ENCODE measurements at regions not wholly inside any gene's neighbourhood (a gene's known extent, or its start where the extent isn't known, plus 50 kb on each side); places are given as distances from the start of the nearest gene placed in this dataset.

DNA sequence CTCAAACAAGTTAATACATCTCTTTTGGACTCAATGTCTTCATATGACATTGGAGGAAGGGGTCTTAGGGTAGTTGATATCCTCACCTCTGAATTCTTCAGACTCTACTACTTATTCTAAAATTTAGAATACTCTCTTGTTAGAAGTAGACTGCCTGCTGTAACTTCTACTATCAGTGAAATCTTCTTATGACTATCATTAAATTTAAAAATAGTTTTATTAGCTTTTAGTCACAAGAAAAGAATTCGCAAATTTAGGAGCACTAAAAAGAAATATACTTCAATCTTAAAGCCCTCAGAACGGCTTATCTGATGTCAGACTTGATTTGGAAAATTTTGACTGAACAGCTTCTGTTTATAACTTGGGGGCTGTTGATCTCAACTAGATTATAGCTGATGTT is 67.1 kb upstream of the TTC14 start:
- Histone ChIP-seq H3K27me3 (replicated peaks; ENCODE audit: insufficient read depth, low read depth, low read length, poor library complexity) (peaks cover 10% of the 10 kb centered on the region), H3K9me3 (ENCODE audit: low read depth, low read length, poor library complexity, severe bottlenecking) (no peaks in the 10 kb centered on the region), H3K27ac (ENCODE audit: low read depth, low read length, poor library complexity, severe bottlenecking) (no peak overlapping the region), H3K36me3 (ENCODE audit: insufficient read depth, low read length, poor library complexity, severe bottlenecking) (no peaks in the 10 kb centered on the region), H3K4me3 (ENCODE audit: low read depth, low read length, poor library complexity, severe bottlenecking) (no peak overlapping the region), H3K4me1 (ENCODE audit: insufficient read depth, low read length, poor library complexity, severe bottlenecking) (no peaks in the 10 kb centered on the region)
- CTCF ChIA-PET, result no interaction called here
- no TSS peak for BruUV-seq (replicated peaks)
- POLR2A ChIA-PET (ENCODE audit: low non-redundant PET), result no interaction called here
- DNase-seq (ENCODE audit: low spot score), result no peak
- intact Hi-C loops (cut with micrococcal nuclease; ENCODE audit: unreplicated experiment), result no loop called here
- TF ChIP-seq CTCF (conservative IDR thresholded peaks at IDR 0.05; ENCODE audit: low read depth, low read length) (no peak), EZH2 (IDR thresholded peaks at IDR 0.05; ENCODE audit: borderline replicate concordance, low read depth, low read length, poor library complexity, severe bottlenecking) (no peak)

- BruUV-seq (replicated peaks), result no TSS peak
- intact Hi-C loops (cut with micrococcal nuclease; ENCODE audit: unreplicated experiment), result no loop called here
- no peak for DNase-seq (ENCODE audit: low spot score)
- H3K9me3 ChIP-seq (ENCODE audit: low read depth, low read length, poor library complexity, severe bottlenecking), result no peaks in the 10 kb centered on the region
- POLR2A ChIA-PET (ENCODE audit: low non-redundant PET), result no interaction called here
- CTCF ChIA-PET, result no interaction called here
- no peak overlapping the region for H3K4me3 ChIP-seq (ENCODE audit: low read depth, low read length, poor library complexity, severe bottlenecking)
- no peak for TF ChIP-seq EZH2 (IDR thresholded peaks at IDR 0.05; ENCODE audit: borderline replicate concordance, low read depth, low read length, poor library complexity, severe bottlenecking)
- TF ChIP-seq CTCF (conservative IDR thresholded peaks at IDR 0.05; ENCODE audit: low read depth, low read length), result no peak
- H3K27ac ChIP-seq (ENCODE audit: low read depth, low read length, poor library complexity, severe bottlenecking), result no peak overlapping the region
- no peaks in the 10 kb centered on the region for H3K36me3 ChIP-seq (ENCODE audit: insufficient read depth, low read length, poor library complexity, severe bottlenecking)
- H3K4me1 ChIP-seq (ENCODE audit: insufficient read depth, low read length, poor library complexity, severe bottlenecking), result no peaks in the 10 kb centered on the region
- peaks cover 4% of the 10 kb centered on the region for H3K27me3 ChIP-seq (replicated peaks; ENCODE audit: insufficient read depth, low read depth, low read length, poor library complexity)
These were observed 63.5 kb upstream of the TTC14 start for GRCh38 chr3:180538493-180538892.

- ChIA-PET CTCF (no interaction called here), POLR2A (ENCODE audit: low non-redundant PET) (no interaction called here)
- no peak overlapping the region for H3K4me3 ChIP-seq (ENCODE audit: low read depth, low read length, poor library complexity, severe bottlenecking)
- H3K27ac ChIP-seq (ENCODE audit: low read depth, low read length, poor library complexity, severe bottlenecking), result no peak overlapping the region
- H3K4me1 ChIP-seq (ENCODE audit: insufficient read depth, low read length, poor library complexity, severe bottlenecking), result no peaks in the 10 kb centered on the region
- intact Hi-C loops (cut with micrococcal nuclease; ENCODE audit: unreplicated experiment), result no loop called here
- no TSS peak for BruUV-seq (replicated peaks)
- no peaks in the 10 kb centered on the region for H3K27me3 ChIP-seq (replicated peaks; ENCODE audit: insufficient read depth, low read depth, low read length, poor library complexity)
- no peaks in the 10 kb centered on the region for H3K36me3 ChIP-seq (ENCODE audit: insufficient read depth, low read length, poor library complexity, severe bottlenecking)
- no peaks in the 10 kb centered on the region for H3K9me3 ChIP-seq (ENCODE audit: low read depth, low read length, poor library complexity, severe bottlenecking)
- no peak for DNase-seq (ENCODE audit: low spot score)
- TF ChIP-seq EZH2 (IDR thresholded peaks at IDR 0.05; ENCODE audit: borderline replicate concordance, low read depth, low read length, poor library complexity, severe bottlenecking), result no peak
- TF ChIP-seq CTCF (conservative IDR thresholded peaks at IDR 0.05; ENCODE audit: low read depth, low read length), result no peak
These were observed 58.1 kb upstream of the TTC14 start for GRCh38 chr3:180543877-180544276.
